ENCODE measurements at regions not wholly inside any gene's neighbourhood (a gene's known extent, or its start where the extent isn't known, plus 50 kb on each side); places are given as distances from the start of the nearest gene placed in this dataset.

- Histone ChIP-seq H3K27me3 (replicated peaks; ENCODE audit: control insufficient read depth, insufficient read depth, low read length) (no peaks in the 10 kb centered on the region), H3K4me3 (replicated peaks; ENCODE audit: low read depth, low read length) (no peak overlapping the region), H3K36me3 (ENCODE audit: control insufficient read depth, insufficient read depth, low read length) (no peaks in the 10 kb centered on the region)
- peak; percentile 21 for DNase-seq (ENCODE audit: extremely low read depth, insufficient read length)
- TF ChIP-seq CTCF (IDR thresholded peaks at IDR 0.05; ENCODE audit: insufficient read depth, low read length, poor library complexity, severe bottlenecking) = no peak
Measured at GRCh38 chrX:40420899-40421729, 159.7 kb upstream of the ATP6AP2 start.

GRCh38 chrX:40418813-40419195 is 162.0 kb upstream of the ATP6AP2 start:
- no peaks in the 10 kb centered on the region for H3K27me3 ChIP-seq (replicated peaks; ENCODE audit: control insufficient read depth, insufficient read depth, low read length)
- no peak overlapping the region for H3K4me3 ChIP-seq (replicated peaks; ENCODE audit: low read depth, low read length)
- H3K36me3 ChIP-seq (ENCODE audit: control insufficient read depth, insufficient read depth, low read length) = no peaks in the 10 kb centered on the region
- no peak for DNase-seq (ENCODE audit: extremely low read depth, insufficient read length)
- no peak for TF ChIP-seq CTCF (IDR thresholded peaks at IDR 0.05; ENCODE audit: insufficient read depth, low read length, poor library complexity, severe bottlenecking)

- Histone ChIP-seq H3K27me3 (replicated peaks; ENCODE audit: control insufficient read depth, insufficient read depth, low read length) (no peaks in the 10 kb centered on the region), H3K4me3 (replicated peaks; ENCODE audit: low read depth, low read length) (no peak overlapping the region), H3K36me3 (ENCODE audit: control insufficient read depth, insufficient read depth, low read length) (no peaks in the 10 kb centered on the region)
- no peak for DNase-seq (ENCODE audit: extremely low read depth, insufficient read length)
- no peak for TF ChIP-seq CTCF (IDR thresholded peaks at IDR 0.05; ENCODE audit: insufficient read depth, low read length, poor library complexity, severe bottlenecking)
Measured at GRCh38 chrX:40418146-40418812, 162.5 kb upstream of the ATP6AP2 start.

- TF ChIP-seq CTCF (IDR thresholded peaks at IDR 0.05; ENCODE audit: insufficient read depth, low read length, poor library complexity, severe bottlenecking) = no peak
- Histone ChIP-seq H3K27me3 (replicated peaks; ENCODE audit: control insufficient read depth, insufficient read depth, low read length) (no peaks in the 10 kb centered on the region), H3K4me3 (replicated peaks; ENCODE audit: low read depth, low read length) (no peak overlapping the region), H3K36me3 (ENCODE audit: control insufficient read depth, insufficient read depth, low read length) (no peaks in the 10 kb centered on the region)
- no peak for DNase-seq (ENCODE audit: extremely low read depth, insufficient read length)
Measured at GRCh38 chrX:40415675-40416074, 165.1 kb upstream of the ATP6AP2 start.

GRCh38 chrX:40414335-40414734 is 166.4 kb upstream of the ATP6AP2 start:
- DNase-seq (ENCODE audit: extremely low read depth, insufficient read length) = no peak
- H3K27me3 ChIP-seq (replicated peaks; ENCODE audit: control insufficient read depth, insufficient read depth, low read length) = no peaks in the 10 kb centered on the region
- H3K36me3 ChIP-seq (ENCODE audit: control insufficient read depth, insufficient read depth, low read length) = no peaks in the 10 kb centered on the region
- no peak for TF ChIP-seq CTCF (IDR thresholded peaks at IDR 0.05; ENCODE audit: insufficient read depth, low read length, poor library complexity, severe bottlenecking)
- no peak overlapping the region for H3K4me3 ChIP-seq (replicated peaks; ENCODE audit: low read depth, low read length)

Data from GM06990 (cell line).